SKM-1 (cell line): ENCODE measurements at regions not wholly inside any gene's neighbourhood (a gene's known extent, or its start where the extent isn't known, plus 50 kb on each side); places are given as distances from the start of the nearest gene placed in this dataset.
A peak's percentile ranks its signal among the peaks of the same experiment; 100 is the strongest.

Experiments used
- DNase-seq: peaks from one replicate; lab custom pipeline; 2025; ENCODE audit not compliant: unreplicated experiment; lab: John Stamatoyannopoulos, UW

GRCh38 chr7:84336766-84337165 lies 142.2 kb upstream of the SEMA3A start:
- no peak for DNase-seq

GRCh38 chr7:84336303-84336702 lies 141.7 kb upstream of the SEMA3A start:
- peak; percentile 32 for DNase-seq

DNA sequence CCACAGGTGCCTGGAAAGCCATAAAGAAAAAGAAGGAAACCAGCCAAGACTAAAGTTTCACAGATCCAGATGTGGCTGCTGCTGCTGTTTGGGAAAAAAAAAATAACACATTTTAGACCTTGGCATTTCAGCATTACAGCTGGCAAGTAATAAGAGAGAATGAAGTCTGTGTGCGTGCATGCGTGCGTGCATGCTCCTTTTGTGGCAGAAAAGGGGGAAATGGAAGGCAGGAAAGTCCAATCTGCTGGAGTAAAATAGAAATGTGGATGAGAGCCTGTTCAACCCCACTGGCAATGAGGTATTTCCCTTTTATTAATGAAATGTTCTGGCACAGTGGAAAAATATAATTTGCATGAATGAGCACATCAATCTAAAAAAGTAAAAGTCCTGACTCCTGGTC lies 137.0 kb upstream of the SEMA3A start:
- DNase-seq, result no peak

- no peak for DNase-seq
Observed at GRCh38 chr7:84328571-84328970, 134.0 kb upstream of the SEMA3A start.

GRCh38 chr7:84324136-84324630 lies 129.6 kb upstream of the SEMA3A start:
- DNase-seq, result no peak

- no peak for DNase-seq
Observed at GRCh38 chr7:84317536-84317935, 122.9 kb upstream of the SEMA3A start.

DNA sequence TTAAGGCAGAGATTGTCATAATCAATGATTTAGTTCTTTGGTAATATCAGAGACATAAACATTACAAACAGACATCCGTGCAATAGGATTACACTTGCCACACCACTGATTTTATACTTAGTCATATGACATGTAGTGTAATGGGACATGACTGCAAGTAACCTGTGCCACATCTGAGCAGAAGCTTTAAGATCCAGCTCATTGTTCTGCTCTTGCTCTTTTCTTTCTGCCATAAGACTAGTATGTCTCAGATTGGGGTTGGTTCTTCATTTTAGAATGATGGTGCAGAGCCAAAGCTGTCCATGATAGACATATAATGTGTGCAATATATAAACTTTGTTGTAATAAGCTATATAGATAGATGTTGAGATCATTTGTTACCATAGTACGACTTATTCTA lies 119.7 kb upstream of the SEMA3A start:
- no peak for DNase-seq

DNA sequence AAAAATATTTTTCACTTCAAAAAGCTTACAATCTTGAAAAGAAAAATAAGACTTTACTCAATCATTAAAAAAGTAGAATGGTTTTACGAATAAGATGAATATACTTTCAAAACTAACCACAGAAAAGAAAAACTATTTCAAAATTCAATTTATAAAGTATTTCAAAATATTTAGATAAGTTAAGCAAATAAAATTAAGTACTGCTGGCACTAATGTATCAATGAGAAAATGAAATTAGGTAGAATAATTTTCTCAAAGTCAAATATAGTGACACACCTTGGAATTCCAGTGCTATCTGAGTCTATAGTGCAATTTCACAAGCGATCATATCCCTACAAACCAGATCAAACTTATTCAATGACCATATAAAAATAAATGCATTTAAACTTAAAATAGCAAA lies 109.8 kb upstream of the SEMA3A start:
- DNase-seq, result no peak

DNA sequence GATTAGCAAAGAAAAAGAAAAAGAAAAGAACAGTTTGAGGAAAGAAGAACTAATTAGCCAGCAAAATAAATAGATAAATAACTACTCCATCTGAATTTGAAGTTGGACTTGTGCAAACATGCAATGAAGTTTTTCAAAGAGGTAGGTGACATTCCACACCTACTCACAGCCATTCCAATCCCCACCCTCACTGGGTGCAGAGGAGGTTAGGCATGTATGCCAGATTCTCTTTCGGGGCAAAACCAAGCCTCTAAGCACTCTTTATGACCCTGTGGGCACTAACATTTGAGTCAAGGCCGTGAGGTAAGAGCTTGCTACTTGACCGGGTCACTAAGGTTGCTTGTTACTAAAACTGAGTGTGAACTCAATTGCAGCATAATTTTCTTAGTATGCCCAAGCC lies 108.4 kb upstream of the SEMA3A start:
- no peak for DNase-seq

GRCh38 chr7:84297616-84298015 lies 103.0 kb upstream of the SEMA3A start:
- DNase-seq, result no peak

GRCh38 chr7:84294847-84295455 lies 100.4 kb upstream of the SEMA3A start:
- DNase-seq, result no peak

GRCh38 chr7:84294391-84294790 lies 99.8 kb upstream of the SEMA3A start:
- DNase-seq, result no peak

DNA sequence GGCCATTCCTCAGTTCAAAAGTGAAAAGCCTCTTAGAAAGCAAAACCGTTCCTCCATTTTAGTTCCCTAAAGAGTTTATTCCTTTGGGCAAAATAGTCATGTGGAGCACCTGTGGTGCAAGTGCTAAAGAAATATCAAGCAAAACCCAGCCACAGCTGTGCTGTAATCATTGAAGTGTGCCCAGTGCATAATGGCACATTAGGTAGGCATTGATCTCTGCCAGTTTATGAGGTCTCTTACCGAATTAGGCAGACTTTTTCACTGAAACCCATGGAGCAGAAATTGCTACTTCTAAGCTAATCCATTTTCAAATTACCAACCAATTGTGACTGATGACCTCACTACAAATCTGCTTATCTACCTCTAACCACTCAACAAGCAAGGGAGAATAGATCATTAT lies 97.2 kb upstream of the SEMA3A start:
- DNase-seq, result no peak

GRCh38 chr7:84283798-84284197 lies 89.2 kb upstream of the SEMA3A start:
- DNase-seq, result no peak

DNA sequence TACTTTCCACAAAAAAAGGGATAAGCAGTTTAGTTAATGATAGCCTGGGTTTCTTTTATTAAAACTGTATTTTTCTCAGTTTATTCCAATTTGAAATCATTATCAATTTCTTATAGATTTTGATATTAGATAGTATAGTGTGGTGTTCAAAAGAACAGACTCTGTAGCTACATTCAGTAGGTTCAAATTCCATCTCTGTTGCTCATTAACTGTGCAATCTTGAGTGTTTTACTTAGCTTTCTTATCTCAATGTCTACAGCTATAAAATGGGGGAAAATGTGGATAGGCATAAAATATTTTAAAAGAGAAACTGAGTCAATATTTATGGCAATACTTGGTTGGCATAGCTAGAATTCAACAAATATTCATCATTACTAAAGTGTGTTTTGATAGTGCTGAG lies 86.9 kb upstream of the SEMA3A start:
- no peak for DNase-seq

GRCh38 chr7:84277628-84278224 lies 83.1 kb upstream of the SEMA3A start:
- DNase-seq, result no peak

- DNase-seq, result no peak
Observed at GRCh38 chr7:84274029-84274638, 79.5 kb upstream of the SEMA3A start.

GRCh38 chr7:84271543-84271942 lies 77.0 kb upstream of the SEMA3A start:
- peak; percentile 81 for DNase-seq

DNA sequence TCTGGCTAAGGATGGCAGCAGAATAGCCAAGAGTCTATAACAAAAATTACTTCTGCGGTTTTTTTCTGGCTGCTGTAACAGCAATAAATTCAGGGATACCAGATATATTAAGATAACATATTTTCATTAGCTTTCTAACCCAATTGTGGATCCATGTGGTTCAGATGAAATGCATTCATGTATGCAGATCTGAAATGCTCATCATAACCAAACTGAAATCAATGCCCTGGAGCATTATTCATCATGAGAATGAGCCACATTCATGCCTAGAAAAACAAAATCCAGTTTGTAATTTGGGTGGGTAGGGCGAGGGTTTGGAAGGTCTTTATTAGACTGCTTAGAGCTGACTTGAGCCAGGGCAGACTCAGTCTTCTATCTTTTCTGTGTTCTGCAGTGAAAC lies 69.8 kb upstream of the SEMA3A start:
- no peak for DNase-seq

- DNase-seq, result no peak
Observed at GRCh38 chr7:84263106-84263505, 68.5 kb upstream of the SEMA3A start.

- no peak for DNase-seq
Observed at GRCh38 chr7:84261509-84261908, 66.9 kb upstream of the SEMA3A start.

- no peak for DNase-seq
Observed at GRCh38 chr7:84258628-84259027, 64.0 kb upstream of the SEMA3A start.

- DNase-seq, result no peak
Observed at GRCh38 chr7:84256571-84256971, 62.0 kb upstream of the SEMA3A start.
